GM12878 (cell line): ENCODE measurements at regions not wholly inside any gene's neighbourhood (a gene's known extent, or its start where the extent isn't known, plus 50 kb on each side); places are given as distances from the start of the nearest gene placed in this dataset.

ENCODE experiments used
- ATAC-seq: fragments of 200-7000 bp; cut with Tn5 transposase; 3 replicates; pipeline ENCODE4 v1.9.1; 2020; ENCODE audit warnings: mild to moderate bottlenecking, moderate library complexity
- BruUV-seq: library from RNA; stranded (reverse); fragments of 400-500 nt; replicated peaks from 2 replicates; lab custom pipeline; 2021; lab: Mats Ljungman, UMichigan
- CTCF ChIA-PET: fragments of 300-600 bp; sonication (Branson Sonifier 250); formaldehyde crosslinking; extraction: SDS; loops from one replicate; lab custom pipeline; 2021; ENCODE audit warnings: inconsistent platforms; lab: Yijun Ruan, JAX
- POLR2A ChIA-PET: fragments of 350-600 bp; formaldehyde crosslinking; extraction: SDS; loops from one replicate; lab custom pipeline; 2021; ENCODE audit warnings: inconsistent platforms; lab: Charles Lee
- RAD21 ChIA-PET: fragments of 300-600 bp; sonication (Branson Sonifier 250); formaldehyde crosslinking; loops from one replicate; lab custom pipeline; 2023; ENCODE audit warnings: antibody characterized with exemption; ENCODE audit not compliant: unreplicated experiment; lab: Charles Lee
- SMC1A ChIA-PET: fragments of 300-600 bp; sonication (Branson Sonifier 250); formaldehyde crosslinking; loops from one replicate; lab custom pipeline; 2023; ENCODE audit not compliant: unreplicated experiment, uncharacterized antibody; lab: Charles Lee
- DNase-seq: peaks from one replicate; pipeline ENCODE4 v3.0.0-alpha.2; 2011; ENCODE audit warnings: low read depth, low spot score
- FAIRE-seq: peaks from 3 replicates; lab custom pipeline; 2011; peaks lifted over from hg19 to GRCh38; lab: Jason Lieb, UNC
- H2AFZ ChIP-seq: 2 replicates; pipeline ENCODE4 v1.6.0; 2011; ENCODE audit warnings: low read depth, low read length, control low read depth; ENCODE audit not compliant: control insufficient read depth
- H3K27ac ChIP-seq: 2 replicates; pipeline ENCODE4 v1.5.1; 2011; ENCODE audit warnings: control low read depth; ENCODE audit not compliant: control insufficient read depth, insufficient read depth
- H3K27me3 ChIP-seq, 2 experiments: replicated peaks in 1 of 2; 2 replicates each; pipeline versions ENCODE4 v1.6.0 to v1.6.1; 2011; ENCODE audit warnings: low read length in 1 of 2; ENCODE audit not compliant: control insufficient read depth in 2 of 2, insufficient read depth in 2 of 2
- H3K36me3 ChIP-seq, 2 experiments: 2 replicates each; pipeline ENCODE4 v1.5.1; 2011; ENCODE audit warnings: low read length in 1 of 2; ENCODE audit not compliant: control insufficient read depth in 2 of 2, insufficient read depth in 2 of 2
- H3K4me1 ChIP-seq: 2 replicates; pipeline ENCODE4 v1.6.1; 2011; ENCODE audit warnings: mild to moderate bottlenecking, low read length, moderate library complexity, mixed read lengths; ENCODE audit not compliant: control insufficient read depth, insufficient read depth
- H3K4me2 ChIP-seq: 2 replicates; pipeline ENCODE4 v1.6.0; 2011; ENCODE audit warnings: control low read depth; ENCODE audit not compliant: control insufficient read depth, insufficient read depth
- H3K4me3 ChIP-seq: fragments of 200-600 bp; sonication (generic); 2 replicates; pipeline ENCODE4 v1.5.1; 2016
- H3K79me2 ChIP-seq: 2 replicates; pipeline ENCODE4 v1.6.0; 2011; ENCODE audit warnings: low read length; ENCODE audit not compliant: control insufficient read depth, insufficient read depth
- H3K9ac ChIP-seq: 2 replicates; pipeline ENCODE4 v1.8.0; 2011; ENCODE audit warnings: low read length, control low read depth, mixed read lengths; ENCODE audit not compliant: control insufficient read depth, insufficient read depth
- H3K9me3 ChIP-seq: replicated peaks from 3 replicates; pipeline ENCODE4 v1.5.1; 2011; ENCODE audit warnings: mild to moderate bottlenecking, low read length; ENCODE audit not compliant: control insufficient read depth, insufficient read depth
- H4K20me1 ChIP-seq: 2 replicates; pipeline ENCODE4 v1.6.0; 2011; ENCODE audit not compliant: control insufficient read depth, insufficient read depth
- ATF2 ChIP-seq: IDR thresholded peaks from 2 replicates; pipeline ENCODE4 v1.6.1; 2012; ENCODE audit warnings: low read length, inconsistent platforms
- CBX3 ChIP-seq: fragments of 200-600 bp; sonication (generic); IDR thresholded peaks from 2 replicates; pipeline ENCODE4 v1.6.1; 2016; ENCODE audit warnings: low read depth, borderline replicate concordance
- JUNB ChIP-seq: IDR thresholded peaks from 2 replicates; pipeline ENCODE4 v1.6.1; 2016; ENCODE audit warnings: antibody characterized with exemption, mild to moderate bottlenecking
- MXI1 ChIP-seq: fragments of 150-350 bp; IDR thresholded peaks from 2 replicates; pipeline ENCODE4 v1.6.1; 2011; ENCODE audit warnings: low read depth, mild to moderate bottlenecking, inconsistent platforms, low read length, improper control_type of control experiment
- NR2F1 ChIP-seq: fragments of 450-650 bp; conservative IDR thresholded peaks from 2 replicates; pipeline ENCODE4 v1.6.1; 2017; ENCODE audit warnings: mild to moderate bottlenecking
- PAX5 ChIP-seq: IDR thresholded peaks from 2 replicates; pipeline ENCODE4 v1.6.1; 2011; ENCODE audit warnings: low read depth, low read length, borderline replicate concordance
- SMC3 ChIP-seq: IDR thresholded peaks from 2 replicates; pipeline ENCODE4 v1.6.1; 2011; ENCODE audit warnings: low read length, improper control_type of control experiment, borderline replicate concordance
- SREBF2 ChIP-seq: IDR thresholded peaks from 2 replicates; pipeline ENCODE4 v1.6.1; 2012; ENCODE audit warnings: mild to moderate bottlenecking, low read length
- SRF ChIP-seq, 2 experiments: IDR thresholded peaks; 2 replicates each; pipeline ENCODE4 v1.6.1; 2011; ENCODE audit warnings: low read depth in 2 of 2, low read length in 2 of 2, mild to moderate bottlenecking in 1 of 2, moderate library complexity in 1 of 2
- STAT3 ChIP-seq: IDR thresholded peaks from 2 replicates; pipeline ENCODE4 v1.6.1; 2011; ENCODE audit warnings: low read depth, low read length, improper control_type of control experiment
- USF1 ChIP-seq: IDR thresholded peaks from 2 replicates; pipeline ENCODE4 v1.6.1; 2011; ENCODE audit warnings: borderline replicate concordance, low read depth, mild to moderate bottlenecking, moderate library complexity, mixed read lengths, low read length; ENCODE audit not compliant: insufficient read depth; ENCODE audit errors: extremely low read length
- USF2 ChIP-seq: IDR thresholded peaks from 2 replicates; pipeline ENCODE4 v1.6.1; 2011; ENCODE audit warnings: low read depth, low read length, improper control_type of control experiment, borderline replicate concordance
- YY1 ChIP-seq: IDR thresholded peaks from 2 replicates; pipeline ENCODE4 v1.6.1; 2011; ENCODE audit warnings: low read depth, mild to moderate bottlenecking, low read length
- ZBTB4 ChIP-seq: fragments of 450-650 bp; formaldehyde crosslinking; IDR thresholded peaks from 2 replicates; pipeline ENCODE4 v1.4.0; 2022; ENCODE audit warnings: mild to moderate bottlenecking, moderate library complexity
- WGBS: methylation state at CpG from one replicate; pipeline ENCODE4 v1.1.6; 2016; ENCODE audit warnings: low lambda C conversion rate; ENCODE audit not compliant: insufficient replicate concordance, insufficient coverage; ENCODE audit errors: missing lambda C conversion rate; 5-methylcytosine and 5-hydroxymethylcytosine counted together
- in situ Hi-C: fragments of 300-500 bp; cut with MboI; formaldehyde crosslinking; loops from 9 replicates; pipeline ENCODE4 v1.14.3; 2018; ENCODE audit warnings: mixed read lengths
- intact Hi-C: fragments of 100-400 bp; cut with micrococcal nuclease; formaldehyde crosslinking; loops from one replicate; pipeline ENCODE4 v1.14.2; 2022; ENCODE audit not compliant: unreplicated experiment

- TF ChIP-seq ZBTB4 (CRISPR knock-in tag), result no peak
- TF ChIP-seq NR2F1, result no peak
- TF ChIP-seq JUNB, result no peak
- TF ChIP-seq, all 136 proteins: peak for 0
Observed at GRCh38 chr16:52293204-52293603, 253.7 kb downstream of the TOX3 start (continued).

GRCh38 chr16:52283584-52284375 lies 263.2 kb downstream of the TOX3 start:
- H3K27ac ChIP-seq, result no peak overlapping the region
- RAD21 ChIA-PET, result no interaction called here
- H4K20me1 ChIP-seq, result no peaks in the 10 kb centered on the region
- H2AFZ ChIP-seq, result no peak overlapping the region
- no peak overlapping the region for H3K9ac ChIP-seq
- no peak for DNase-seq
- H3K27me3 ChIP-seq, result no peaks in the 10 kb centered on the region; a peak in 1 of 4 replicates
- in situ Hi-C loops, result no loop called here
- no TSS peak for BruUV-seq
- H3K36me3 ChIP-seq, result no peaks in the 10 kb centered on the region
- POLR2A ChIA-PET, result no interaction called here
- SMC1A ChIA-PET, result interaction anchor here (0.7 kb wide), 1 partner anchor 55 kb away, joined by 3 read pairs; no protein-coding TSS in a partner anchor
- CTCF ChIA-PET, result no interaction called here
- no peaks in the 10 kb centered on the region for H3K4me1 ChIP-seq
- 22% methylated on average over 4 of the region's 4 CpGs for WGBS
- no peak for ATAC-seq
- no peaks in the 10 kb centered on the region for H3K9me3 ChIP-seq
- intact Hi-C loops, result no loop called here
- FAIRE-seq, result no peak
- no peaks in the 10 kb centered on the region for H3K79me2 ChIP-seq
- no peak overlapping the region for H3K4me3 ChIP-seq
- no peak overlapping the region for H3K4me2 ChIP-seq
- TF ChIP-seq SRF (IDR thresholded peaks at IDR 0.05; ENCODE audit: low read depth in 2 of 2, low read length in 2 of 2) (no peak), MXI1 (no peak), CBX3 (no peak), PAX5 (no peak), STAT3 (no peak), USF1 (no peak), SMC3 (no peak), SREBF2 (no peak), ATF2 (no peak), YY1 (no peak), USF2 (no peak)
